ENCODE measurements at regions not wholly inside any gene's neighbourhood (a gene's known extent, or its start where the extent isn't known, plus 50 kb on each side); places are given as distances from the start of the nearest gene placed in this dataset.

DNA sequence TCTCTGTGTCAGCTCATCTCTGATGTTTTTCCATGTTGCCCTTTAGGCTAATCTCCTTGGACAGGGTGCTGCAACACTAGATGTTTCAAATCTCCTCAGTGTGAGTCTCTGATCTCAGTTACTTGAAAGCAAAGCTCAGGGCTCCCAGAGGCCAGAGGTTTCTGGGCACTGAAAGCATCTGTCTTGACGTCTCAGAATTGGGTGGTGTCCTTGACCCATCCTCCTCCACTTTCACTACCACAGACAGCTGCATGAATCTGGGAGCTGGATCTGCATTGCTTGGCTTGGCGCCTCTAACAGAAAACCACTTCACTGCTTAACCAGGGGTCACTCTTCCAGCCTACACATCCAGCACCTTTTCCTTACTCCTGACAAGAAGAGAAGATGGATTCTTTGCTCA, 399.4 kb downstream of the NXPE2 start:
- no peak for TF ChIP-seq POLR2AphosphoS5 (IDR thresholded peaks at IDR 0.05; ENCODE audit: borderline replicate concordance, low read depth, low read length)
- no peak for TF ChIP-seq EZH2 (IDR thresholded peaks at IDR 0.05)
- TF ChIP-seq FOXP2 (optimal IDR thresholded peaks at IDR 0.05; ENCODE audit: control extremely low read depth, extremely low read length, insufficient read depth) = no peak
